ENCODE measurements at regions not wholly inside any gene's neighbourhood (a gene's known extent, or its start where the extent isn't known, plus 50 kb on each side); places are given as distances from the start of the nearest gene placed in this dataset.

DNA sequence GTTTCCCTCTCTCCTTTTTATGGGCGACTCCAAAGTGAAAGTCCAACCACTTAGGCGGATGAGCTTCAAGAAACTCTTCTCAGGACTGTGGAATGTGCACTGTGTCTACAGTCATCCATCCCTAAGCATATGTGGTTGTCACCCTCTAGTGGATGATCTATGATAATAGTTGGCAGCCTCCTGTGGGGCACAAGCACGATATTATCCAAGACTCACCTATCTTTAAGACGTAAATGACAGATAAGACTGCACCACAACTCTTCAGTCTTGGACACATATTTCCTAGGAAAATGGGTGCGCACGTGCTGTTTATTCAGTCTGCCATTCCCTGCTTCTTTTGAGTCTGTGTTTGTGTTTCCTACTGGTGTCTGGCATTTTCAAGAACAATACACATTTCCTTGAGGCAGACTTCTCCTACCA is 145.5 kb upstream of the CTAGE1 start:
- peak overlapping the region in 1 of 3 donors; percentile 5 for H3K4me3 ChIP-seq (ENCODE audit: low read length in 3 of 3)
- DNase-seq (peak in 4 of 5 donors; percentile 53 to 91 (median 71)), FAIRE-seq (peak; percentile 11)
- H3K27ac ChIP-seq (ENCODE audit: low read depth in 2 of 2, low read length in 2 of 2), result no peak overlapping the region
- H3K9ac ChIP-seq (ENCODE audit: low read length in 3 of 3), result no peak overlapping the region
- TF ChIP-seq, protein P1, sequence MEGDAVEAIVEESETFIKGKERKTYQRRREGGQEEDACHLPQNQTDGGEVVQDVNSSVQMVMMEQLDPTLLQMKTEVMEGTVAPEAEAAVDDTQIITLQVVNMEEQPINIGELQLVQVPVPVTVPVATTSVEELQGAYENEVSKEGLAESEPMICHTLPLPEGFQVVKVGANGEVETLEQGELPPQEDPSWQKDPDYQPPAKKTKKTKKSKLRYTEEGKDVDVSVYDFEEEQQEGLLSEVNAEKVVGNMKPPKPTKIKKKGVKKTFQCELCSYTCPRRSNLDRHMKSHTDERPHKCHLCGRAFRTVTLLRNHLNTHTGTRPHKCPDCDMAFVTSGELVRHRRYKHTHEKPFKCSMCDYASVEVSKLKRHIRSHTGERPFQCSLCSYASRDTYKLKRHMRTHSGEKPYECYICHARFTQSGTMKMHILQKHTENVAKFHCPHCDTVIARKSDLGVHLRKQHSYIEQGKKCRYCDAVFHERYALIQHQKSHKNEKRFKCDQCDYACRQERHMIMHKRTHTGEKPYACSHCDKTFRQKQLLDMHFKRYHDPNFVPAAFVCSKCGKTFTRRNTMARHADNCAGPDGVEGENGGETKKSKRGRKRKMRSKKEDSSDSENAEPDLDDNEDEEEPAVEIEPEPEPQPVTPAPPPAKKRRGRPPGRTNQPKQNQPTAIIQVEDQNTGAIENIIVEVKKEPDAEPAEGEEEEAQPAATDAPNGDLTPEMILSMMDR (IDR thresholded peaks at IDR 0.05; ENCODE audit: borderline replicate concordance, extremely low read depth, insufficient read depth), result peak; percentile 69
- H3K36me3 ChIP-seq (ENCODE audit: control insufficient read depth in 2 of 3, insufficient read depth in 3 of 3, low read length in 3 of 3), result no peaks in the 10 kb centered on the region
- H3K27me3 ChIP-seq (ENCODE audit: control insufficient read depth, insufficient read depth, low read length), result peaks cover 16% of the 10 kb centered on the region
- H3K9me3 ChIP-seq (ENCODE audit: control insufficient read depth in 2 of 3, insufficient read depth in 1 of 3, low read length in 3 of 3), result no peaks in the 10 kb centered on the region
- intact Hi-C loops (cut with DNase I), result loop anchor here (10.0 kb wide), 1 partner anchor 398 kb away; the partner anchor contains the start of gene GATA6
- H3K4me1 ChIP-seq (ENCODE audit: control insufficient read depth in 2 of 3, insufficient read depth in 2 of 3, low read depth in 1 of 3, low read length in 3 of 3), result no peaks in the 10 kb centered on the region

DNA sequence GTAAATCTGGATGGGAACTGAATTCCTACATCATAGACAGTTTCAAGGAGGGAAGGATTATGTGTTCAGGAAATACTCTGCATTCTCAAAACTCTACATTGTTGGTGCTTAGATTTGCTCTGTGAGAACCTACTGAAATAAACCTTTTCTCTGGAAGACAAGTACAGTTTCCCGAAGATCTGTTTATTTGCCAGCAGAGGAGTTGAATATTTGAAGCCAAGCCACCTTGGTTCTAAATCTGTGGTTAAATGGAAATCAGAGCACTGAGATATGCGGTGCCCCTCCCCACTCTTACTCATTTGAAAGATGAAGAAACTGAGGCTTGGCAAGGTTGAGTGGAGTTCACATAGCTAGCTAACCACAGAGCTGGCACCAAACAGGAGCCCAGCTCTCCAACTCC is 146.3 kb upstream of the CTAGE1 start:
- Histone ChIP-seq H3K27me3 (ENCODE audit: control insufficient read depth, insufficient read depth, low read length) (peaks cover 16% of the 10 kb centered on the region), H3K4me1 (ENCODE audit: control insufficient read depth in 2 of 3, insufficient read depth in 2 of 3, low read depth in 1 of 3, low read length in 3 of 3) (no peaks in the 10 kb centered on the region), H3K9me3 (ENCODE audit: control insufficient read depth in 2 of 3, insufficient read depth in 1 of 3, low read length in 3 of 3) (no peaks in the 10 kb centered on the region), H3K9ac (ENCODE audit: low read length in 3 of 3) (no peak overlapping the region), H3K36me3 (ENCODE audit: control insufficient read depth in 2 of 3, insufficient read depth in 3 of 3, low read length in 3 of 3) (no peaks in the 10 kb centered on the region), H3K4me3 (ENCODE audit: low read length in 3 of 3) (no peak overlapping the region), H3K27ac (ENCODE audit: low read depth in 2 of 2, low read length in 2 of 2) (no peak overlapping the region)
- intact Hi-C loops (cut with DNase I), result loop anchor here (10.0 kb wide), 1 partner anchor 399 kb away; the partner anchor contains the start of gene GATA6
- DNase-seq (no peak), FAIRE-seq (no peak)
- TF ChIP-seq, protein P1 (IDR thresholded peaks at IDR 0.05; ENCODE audit: borderline replicate concordance, extremely low read depth, insufficient read depth), result no peak

DNA sequence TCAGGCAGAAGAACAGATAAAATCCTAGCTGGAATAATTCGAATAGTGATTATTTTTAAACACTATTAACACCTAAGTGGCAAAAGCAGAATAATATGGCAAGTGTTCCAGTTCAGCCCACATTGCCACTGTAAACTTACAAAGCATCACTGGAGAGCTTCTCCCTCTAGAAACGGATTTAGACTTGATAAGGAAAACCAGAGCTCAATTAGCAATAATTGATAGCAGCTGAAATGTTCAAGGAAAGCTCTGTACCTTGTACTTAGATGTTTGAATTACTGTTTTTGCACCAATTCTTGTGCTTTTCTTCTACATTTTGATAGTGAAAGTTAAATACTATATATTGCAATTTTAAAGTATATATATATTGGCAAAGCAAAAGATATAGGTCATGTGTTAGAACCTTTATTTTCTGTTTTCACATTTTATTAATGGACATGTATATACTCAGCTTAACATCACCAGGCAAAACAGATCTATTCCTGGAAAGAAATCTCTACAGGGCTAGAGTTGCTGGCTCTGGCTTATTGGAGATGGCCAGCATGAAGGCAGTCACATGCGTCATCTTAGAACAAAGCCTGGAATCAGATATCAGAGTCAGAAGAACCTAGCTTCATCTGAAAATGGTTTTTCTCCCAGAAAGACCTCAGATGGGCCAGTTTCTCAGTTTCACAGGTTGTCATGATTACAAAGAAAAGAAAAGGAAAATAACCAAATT is 149.1 kb upstream of the CTAGE1 start:
- no peak overlapping the region for H3K27ac ChIP-seq (ENCODE audit: low read depth in 2 of 2, low read length in 2 of 2)
- intact Hi-C loops (cut with DNase I), result loop anchor here (10.0 kb wide), 1 partner anchor 402 kb away; the partner anchor contains the start of gene GATA6
- no peak overlapping the region for H3K9ac ChIP-seq (ENCODE audit: low read length in 3 of 3)
- no peak for FAIRE-seq
- DNase-seq, result no peak
- no peaks in the 10 kb centered on the region for H3K4me1 ChIP-seq (ENCODE audit: control insufficient read depth in 2 of 3, insufficient read depth in 2 of 3, low read depth in 1 of 3, low read length in 3 of 3)
- no peaks in the 10 kb centered on the region for H3K9me3 ChIP-seq (ENCODE audit: control insufficient read depth in 2 of 3, insufficient read depth in 1 of 3, low read length in 3 of 3)
- H3K36me3 ChIP-seq (ENCODE audit: control insufficient read depth in 2 of 3, insufficient read depth in 3 of 3, low read length in 3 of 3), result no peaks in the 10 kb centered on the region
- TF ChIP-seq, protein P1 (IDR thresholded peaks at IDR 0.05; ENCODE audit: borderline replicate concordance, extremely low read depth, insufficient read depth), result no peak
- no peak overlapping the region for H3K4me3 ChIP-seq (ENCODE audit: low read length in 3 of 3)
- H3K27me3 ChIP-seq (ENCODE audit: control insufficient read depth, insufficient read depth, low read length), result peaks cover 11% of the 10 kb centered on the region
